GM21717 (cell line): ENCODE measurements at regions not wholly inside any gene's neighbourhood (a gene's known extent, or its start where the extent isn't known, plus 50 kb on each side); places are given as distances from the start of the nearest gene placed in this dataset.

Source experiments
- ATAC-seq: cut with Tn5 transposase; IDR thresholded peaks from one replicate; pipeline ENCODE4 v1.9.1; 2021; ENCODE audit warnings: mild to moderate bottlenecking, moderate library complexity; ENCODE audit not compliant: unreplicated experiment

DNA sequence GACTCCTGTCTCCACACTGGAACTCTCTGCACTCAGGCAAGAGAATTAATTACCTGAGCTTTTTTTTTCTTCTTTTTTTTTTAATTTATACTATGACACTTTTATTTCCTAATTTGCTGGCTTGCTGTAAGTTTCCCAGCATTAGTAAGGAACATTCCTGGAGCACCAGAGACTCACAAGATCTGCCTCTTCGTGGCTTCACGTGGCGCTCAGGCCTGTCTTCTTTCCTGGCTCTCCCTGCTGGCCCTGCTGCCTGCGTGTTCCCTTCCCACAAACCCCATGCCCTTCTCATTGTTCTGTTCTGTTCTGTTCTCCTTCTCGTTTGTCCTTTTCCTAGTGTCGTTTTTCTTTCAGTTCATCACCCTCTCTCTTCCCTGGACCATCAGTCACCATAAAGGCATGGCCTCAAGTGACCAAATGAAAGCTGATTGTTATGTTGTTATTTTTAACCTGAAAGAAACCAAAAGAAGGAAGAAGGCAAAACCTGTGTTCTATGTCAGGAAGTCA lies 591.6 kb upstream of the PFKP start:
- ATAC-seq: no peak

DNA sequence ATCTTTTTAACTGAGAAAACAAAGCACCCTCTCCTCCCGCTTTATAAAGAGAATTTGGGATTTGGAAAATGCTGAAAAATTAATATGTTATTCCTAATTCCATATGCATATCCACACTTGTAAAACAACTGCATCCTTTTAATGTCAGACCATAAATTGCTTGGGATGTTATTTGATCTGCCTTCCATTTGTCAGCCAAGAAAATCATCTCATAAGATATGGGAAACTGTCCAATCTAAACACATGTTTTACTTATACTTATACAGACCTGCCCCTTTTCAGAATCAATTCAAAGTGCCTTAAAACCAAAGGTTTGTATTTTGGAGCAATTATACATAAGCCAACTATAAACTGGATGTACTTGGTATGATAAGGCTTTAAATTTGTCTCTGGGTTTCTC lies 595.5 kb upstream of the PFKP start:
- no peak for ATAC-seq

DNA sequence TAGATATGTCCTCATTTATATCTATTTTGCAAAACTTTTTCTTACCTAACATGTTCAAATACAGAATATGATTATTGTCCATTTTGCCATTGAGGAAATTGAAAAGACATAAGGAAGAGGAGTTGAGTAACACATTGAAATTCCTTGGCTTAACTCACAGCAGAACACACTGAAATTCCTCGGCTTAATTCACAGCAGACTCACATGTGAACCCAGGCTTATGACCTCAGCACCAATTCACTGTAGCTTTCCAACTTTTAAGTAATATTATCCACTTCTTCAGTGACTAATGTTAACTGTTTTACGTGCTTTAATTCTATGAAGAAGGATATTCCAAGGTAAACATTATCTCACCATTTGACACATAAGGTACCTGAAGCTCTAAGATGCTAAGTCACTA lies 597.5 kb upstream of the PFKP start:
- no peak for ATAC-seq

DNA sequence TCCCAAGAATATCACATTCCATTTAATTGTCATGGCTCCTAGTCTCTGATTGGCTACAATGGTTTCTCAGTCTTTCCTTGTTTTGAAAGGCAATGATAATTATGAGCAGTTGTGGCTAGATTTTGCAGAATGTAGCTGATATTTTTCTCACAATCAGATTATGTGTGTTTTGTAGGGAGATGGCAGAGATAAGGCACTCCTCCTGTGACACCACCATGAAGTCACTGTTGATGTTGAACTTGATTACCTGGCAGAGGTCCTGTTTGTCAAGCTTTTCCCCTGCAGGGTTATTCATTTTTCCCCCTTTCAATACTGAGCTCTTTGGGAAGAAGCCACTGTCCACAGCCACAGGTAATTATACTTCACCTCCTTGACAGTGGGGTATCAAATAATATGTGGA lies 602.9 kb upstream of the PFKP start:
- no peak for ATAC-seq

DNA sequence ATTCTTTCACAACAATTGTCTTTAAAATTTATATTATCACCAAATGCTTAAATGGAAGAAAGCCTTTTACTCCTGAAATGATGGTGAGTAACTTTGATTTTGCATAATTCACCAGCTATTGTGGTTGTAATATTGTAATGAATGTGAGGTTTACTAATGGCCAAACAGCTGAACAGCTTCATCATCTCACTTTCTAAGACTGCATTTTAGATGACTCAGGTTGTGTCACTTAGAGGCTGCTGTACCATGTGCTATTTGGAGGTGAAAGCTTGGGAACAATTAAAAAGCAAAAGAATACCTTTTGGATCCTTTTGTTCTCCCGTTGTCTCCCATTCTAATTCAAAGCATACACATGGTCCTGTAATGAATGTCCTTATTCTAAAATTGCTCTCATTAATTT lies 604.0 kb upstream of the PFKP start:
- no peak for ATAC-seq

DNA sequence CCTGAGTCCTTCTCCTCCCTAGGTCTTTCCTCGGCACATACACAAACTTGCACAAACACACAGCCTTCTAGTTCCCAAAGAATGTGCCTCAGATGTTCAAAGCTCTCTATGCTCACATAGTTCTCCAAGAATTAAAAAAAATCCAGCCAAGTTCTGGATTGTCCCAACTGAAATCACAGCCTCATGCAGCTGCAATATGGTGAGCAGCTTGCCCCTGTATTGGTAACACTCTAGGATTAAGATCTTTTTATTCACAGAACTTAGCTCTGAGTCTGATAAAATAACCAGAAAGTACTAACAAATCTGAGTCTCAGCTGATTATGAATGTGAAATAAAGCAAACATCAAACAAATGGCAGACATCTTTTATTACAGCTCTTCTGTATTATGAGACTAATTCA lies 604.8 kb upstream of the PFKP start:
- no peak for ATAC-seq

DNA sequence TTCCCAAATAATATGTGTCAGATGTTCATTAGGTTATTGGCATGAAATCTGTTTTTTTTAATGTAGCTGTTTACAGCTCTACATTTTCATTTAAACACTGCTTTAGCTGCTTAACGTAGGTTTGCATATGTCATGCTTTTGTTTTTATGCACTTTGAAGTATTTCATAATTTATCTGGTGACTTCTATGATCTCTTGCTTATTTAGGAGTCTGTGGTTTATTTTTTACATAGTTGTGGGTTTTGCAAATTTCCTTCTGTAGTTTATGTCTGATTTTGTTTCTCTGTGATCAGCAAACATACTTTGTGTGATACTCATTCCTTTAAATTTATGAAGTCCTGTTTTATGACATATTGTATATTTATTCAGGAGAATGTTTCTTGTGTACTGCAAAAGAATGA lies 606.5 kb upstream of the PFKP start:
- no peak for ATAC-seq

DNA sequence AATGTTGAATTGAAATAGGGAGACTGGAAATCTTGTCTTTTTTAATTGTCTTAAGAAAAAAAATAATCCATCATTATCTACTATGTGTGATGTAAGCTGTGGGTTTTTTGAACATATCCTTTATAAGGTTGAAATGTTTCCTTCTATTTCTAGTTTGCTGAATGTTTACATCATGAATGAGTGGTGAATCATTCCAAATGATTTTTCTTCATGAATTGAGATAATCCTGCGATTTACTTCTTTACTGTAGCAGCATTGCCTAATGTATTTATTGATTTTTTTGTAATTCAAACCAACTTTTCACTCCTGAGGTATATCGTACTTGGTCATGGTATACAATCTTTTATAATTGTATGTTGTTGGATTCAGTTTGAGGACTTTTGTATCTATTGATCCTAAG lies 607.6 kb upstream of the PFKP start:
- no peak for ATAC-seq

DNA sequence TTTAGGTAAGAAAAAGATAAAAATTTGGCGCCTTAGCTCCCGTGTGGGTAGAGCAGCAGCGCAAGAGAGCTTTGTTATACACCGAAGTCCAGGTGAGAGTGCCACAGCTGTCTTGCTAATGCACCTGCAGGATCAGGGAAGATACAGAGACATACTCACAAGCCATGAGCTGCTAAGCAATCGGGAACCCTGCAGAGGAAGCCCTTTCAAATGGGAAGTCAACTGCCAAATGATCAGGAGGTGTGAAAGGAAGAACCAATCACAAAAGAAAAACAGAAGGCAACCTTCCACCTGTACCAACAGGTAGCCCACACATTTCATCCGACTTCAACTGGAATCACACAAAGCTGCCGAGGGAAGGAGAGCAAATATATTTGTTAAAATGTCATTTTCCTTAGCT lies 610.5 kb upstream of the PFKP start:
- ATAC-seq: no peak

DNA sequence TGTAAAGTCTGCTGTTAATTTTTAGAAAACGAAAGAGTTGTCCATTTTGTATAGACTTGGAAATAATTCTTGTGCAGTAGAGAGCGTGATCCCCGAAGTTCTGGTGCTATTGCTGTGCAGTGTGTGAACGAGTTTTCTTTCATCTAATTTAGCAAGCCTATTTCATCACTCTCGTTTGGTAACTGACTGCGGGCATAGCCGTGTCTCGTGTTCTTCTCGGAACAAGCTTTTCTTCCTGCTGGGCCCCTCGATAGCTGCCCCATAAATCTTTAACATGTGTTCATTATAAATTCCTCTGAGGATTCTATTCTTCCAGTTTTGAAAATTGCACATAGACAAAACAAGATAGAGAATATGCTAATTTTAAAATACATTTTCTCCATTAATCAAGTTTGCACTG lies 622.0 kb upstream of the PFKP start:
- no peak for ATAC-seq

DNA sequence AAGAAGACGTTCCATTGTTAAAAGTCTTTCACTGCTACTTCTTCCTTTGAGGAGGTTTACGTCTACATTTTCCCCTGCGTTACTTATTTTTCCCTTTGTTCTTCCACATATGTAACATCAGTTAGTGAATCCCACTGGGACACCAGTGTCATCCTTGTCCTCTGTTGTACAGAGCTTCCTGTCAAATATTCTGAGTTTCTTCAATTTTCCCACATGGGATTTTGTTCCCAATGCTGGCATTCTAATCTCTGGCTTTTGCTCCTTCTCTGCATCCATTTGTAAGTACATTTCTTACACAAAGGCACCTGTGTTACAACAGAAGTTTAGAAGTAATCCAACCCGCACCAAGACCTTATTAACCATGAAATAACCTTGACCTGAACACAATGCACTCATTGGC lies 627.4 kb upstream of the PFKP start:
- no peak for ATAC-seq

DNA sequence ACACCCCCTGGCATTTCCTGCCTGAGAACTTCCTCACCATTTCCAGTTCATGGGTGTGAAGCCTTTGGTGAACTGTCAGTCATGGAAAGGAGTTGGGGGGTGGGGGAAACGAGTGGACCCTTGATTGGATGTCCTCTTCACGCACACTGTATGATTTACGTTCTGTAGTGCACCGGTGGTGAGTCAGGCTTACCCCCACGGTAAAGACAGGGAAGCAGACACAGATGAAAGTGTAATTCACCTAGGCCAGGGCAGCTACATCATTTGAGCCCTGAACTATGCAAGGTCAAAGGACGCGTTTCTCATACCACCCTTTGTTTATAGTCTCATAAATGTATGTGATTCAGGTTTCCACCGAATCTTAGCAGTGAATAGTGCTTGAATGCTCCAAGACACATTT lies 628.3 kb upstream of the PFKP start:
- ATAC-seq: no peak

DNA sequence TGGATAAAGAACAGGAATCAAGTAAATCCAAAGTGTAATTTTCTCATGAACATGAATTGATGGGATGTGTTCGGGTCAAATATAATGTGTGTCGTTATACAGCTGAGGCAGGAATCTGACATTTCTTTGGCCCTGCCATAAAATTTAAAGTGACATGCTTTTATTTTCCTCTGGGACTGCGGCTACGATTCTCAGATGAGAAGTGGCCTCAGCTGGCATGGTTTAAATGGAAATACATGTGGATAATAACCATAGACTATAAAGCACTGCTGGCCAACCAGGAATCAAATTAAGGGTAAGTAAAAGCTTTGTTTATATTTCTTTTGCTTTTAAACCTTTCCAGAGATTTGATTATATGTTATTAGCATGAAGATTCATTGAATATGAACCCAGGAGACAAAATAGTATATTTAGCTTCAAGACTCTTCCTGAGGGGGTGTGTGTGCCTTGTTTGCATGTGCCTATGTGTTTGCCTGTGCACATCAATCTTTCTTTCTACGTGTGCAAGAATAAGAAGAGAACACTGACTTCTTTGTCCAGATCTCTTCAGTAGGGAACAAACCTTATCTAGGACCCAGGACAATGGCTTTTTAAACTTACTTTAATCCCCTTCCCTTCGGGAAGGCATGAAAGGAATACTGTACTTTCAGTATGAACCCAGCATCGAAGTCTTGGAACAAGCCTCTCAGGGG lies 629.0 kb upstream of the PFKP start:
- ATAC-seq: no peak

DNA sequence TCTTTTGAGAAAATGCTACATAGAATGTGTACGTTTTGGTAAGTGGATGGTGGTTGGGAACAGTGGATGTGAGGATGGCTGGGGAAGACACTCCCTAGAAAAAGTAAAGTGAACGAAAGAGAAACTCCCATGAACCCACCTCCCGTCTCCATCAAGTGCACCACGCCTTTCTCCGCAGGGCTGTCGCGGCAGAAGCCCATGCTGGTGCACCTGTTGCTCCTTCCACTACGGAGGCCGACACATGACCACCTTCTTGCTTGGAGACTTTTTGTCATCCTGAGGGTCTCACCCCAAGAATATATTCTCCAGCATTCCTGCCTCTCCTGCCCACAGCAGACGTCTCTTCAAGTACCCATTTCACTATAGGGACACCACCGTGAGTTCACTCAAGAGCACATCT lies 630.4 kb upstream of the PFKP start:
- ATAC-seq: no peak

DNA sequence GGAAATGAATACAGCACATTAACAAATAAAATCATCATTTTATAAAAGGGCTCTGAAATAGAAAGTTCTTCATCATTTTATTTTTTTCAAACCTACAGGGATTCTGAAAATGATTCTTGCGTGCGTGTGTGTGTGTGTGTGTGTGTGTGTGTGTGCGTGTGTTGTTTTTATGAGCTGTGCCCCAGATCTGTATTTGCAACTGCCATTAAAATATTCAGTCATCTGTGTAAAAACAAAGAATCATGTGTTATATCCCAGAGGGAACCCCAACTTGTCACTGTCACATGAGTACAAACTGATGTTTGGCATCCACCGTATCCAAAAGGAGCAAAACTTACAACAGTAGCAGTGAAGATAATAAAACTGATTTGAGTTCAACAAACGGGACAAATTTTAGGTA lies 635.4 kb upstream of the PFKP start:
- ATAC-seq: no peak

DNA sequence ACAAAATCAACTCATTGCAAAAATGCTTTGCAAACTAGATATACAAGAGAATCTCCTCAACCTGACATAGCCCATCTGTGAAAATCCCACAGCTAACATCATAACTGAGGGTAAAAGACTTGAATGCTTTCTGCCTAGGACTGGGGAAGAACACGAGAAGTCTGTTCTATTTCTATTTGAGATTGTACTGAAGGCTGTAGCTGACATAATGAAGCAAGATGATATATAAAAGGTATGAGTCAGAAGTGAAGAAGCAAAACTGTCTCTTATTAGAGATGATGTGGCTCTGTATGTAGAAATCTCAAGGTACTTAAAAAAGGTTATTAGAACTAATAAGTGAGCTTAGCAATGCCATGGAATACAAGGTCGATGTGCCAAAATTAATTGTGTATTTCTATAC lies 639.9 kb upstream of the PFKP start:
- no peak for ATAC-seq

DNA sequence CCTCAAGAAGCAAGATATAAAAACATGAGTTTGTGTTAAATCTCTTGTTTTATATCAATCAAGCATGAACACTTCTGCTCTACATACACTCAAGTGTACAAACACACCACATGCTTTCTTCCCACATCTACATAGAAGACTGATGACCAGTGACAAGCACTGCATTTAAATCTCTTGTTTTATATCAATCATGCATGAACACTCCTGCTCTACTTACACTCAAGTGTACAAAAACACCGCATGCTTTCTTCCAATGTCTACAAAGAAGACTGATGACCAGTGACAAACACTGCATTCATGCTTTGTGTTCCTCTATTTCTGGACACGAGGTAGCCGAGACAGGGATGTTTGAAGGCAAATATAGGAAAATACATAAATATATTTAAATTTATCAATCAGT lies 642.0 kb upstream of the PFKP start:
- ATAC-seq: no peak

DNA sequence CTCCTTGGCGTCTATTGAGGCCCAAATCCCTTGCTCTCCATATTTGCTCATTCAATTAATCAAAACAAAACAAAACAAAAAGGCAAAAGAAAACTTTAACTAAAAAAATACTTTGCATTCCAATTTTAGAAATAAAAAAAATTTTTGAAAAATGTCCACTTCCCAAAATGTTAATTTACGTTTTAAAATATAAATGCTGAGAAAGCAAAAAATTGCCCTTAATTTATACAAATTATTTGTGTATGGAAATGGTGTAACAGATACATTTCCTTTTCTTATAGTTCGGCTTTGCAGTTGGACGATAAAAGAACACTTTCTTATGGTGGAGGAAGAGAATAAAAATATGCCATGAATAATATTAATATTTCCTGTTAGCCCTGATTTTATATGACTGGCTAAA lies 652.8 kb upstream of the PFKP start:
- no peak for ATAC-seq

DNA sequence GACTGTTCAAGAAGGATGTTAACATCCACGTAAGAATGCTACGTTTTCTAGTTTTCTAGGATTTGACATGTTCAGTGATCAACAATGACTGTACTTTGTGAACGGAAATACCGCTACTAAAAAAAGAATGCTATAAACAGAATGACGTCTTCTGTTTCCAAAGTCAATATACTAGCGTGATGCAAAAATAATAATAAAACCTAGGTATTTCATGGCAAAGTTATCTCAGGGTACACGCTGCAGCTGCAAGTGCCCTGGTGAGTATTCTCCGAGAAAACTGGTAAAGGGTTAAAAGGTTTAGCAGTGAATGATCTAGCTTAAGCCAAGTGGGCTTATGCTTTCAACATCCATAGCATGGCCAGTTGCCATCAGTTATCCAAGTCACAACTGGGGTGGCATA lies 653.3 kb upstream of the PFKP start:
- ATAC-seq: no peak

DNA sequence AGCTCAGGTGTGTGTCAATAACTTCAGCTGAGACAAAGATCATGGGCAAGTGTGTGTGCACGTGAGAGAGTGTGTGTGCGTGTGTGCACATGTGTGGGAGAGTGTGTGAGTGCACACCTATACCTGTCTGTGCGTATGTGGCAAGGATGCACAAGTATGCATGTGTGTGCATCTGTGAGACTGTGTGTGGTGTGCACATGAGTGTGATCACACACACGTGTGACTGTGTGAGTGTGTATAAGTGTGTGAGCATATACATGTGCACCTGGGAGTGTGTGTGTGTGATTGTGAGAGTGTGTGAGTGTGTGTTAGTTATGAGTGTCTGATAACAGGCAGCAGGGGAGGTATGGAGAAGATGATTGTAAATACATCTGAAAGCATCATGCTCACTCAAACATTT lies 657.3 kb upstream of the PFKP start:
- no peak for ATAC-seq

DNA sequence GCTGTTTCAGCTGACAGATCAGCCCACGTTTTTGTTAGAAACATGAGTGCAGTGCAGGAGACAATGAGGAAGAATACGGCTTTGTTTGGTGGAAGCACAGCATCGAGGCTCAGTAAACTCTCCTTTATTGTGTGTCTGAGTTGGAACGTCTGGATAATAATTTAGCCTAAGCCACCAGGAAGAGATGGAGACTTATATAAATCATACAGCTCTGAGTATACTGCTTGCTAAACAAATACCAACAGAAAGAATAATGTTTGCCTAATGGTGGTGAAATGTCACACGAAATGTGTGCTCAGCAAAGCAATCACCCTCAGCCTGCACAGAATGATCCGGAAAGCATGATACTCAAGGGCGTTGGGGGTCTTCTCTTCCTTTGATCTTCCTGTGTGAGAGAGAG lies 664.1 kb upstream of the ADARB2 start:
- no peak for ATAC-seq

DNA sequence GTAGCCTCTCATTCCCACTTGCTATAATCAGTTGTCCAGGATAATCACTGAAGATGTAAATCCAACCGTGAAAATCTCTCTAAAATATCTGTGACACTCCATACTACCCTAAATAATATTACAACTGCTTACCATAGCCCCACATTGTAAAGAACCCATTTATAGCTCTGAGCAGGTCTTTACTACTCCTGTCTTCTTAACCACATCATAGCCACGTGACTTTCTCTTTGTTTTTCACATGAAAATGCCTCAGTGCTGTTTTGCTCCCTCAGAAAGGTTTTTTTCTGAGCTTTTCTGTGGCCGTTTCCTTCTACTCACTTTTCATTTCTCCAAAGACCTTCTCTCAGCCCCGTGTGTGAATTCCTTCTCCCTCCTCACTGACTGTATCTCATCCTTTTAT lies 662.2 kb upstream of the ADARB2 start:
- ATAC-seq: no peak

DNA sequence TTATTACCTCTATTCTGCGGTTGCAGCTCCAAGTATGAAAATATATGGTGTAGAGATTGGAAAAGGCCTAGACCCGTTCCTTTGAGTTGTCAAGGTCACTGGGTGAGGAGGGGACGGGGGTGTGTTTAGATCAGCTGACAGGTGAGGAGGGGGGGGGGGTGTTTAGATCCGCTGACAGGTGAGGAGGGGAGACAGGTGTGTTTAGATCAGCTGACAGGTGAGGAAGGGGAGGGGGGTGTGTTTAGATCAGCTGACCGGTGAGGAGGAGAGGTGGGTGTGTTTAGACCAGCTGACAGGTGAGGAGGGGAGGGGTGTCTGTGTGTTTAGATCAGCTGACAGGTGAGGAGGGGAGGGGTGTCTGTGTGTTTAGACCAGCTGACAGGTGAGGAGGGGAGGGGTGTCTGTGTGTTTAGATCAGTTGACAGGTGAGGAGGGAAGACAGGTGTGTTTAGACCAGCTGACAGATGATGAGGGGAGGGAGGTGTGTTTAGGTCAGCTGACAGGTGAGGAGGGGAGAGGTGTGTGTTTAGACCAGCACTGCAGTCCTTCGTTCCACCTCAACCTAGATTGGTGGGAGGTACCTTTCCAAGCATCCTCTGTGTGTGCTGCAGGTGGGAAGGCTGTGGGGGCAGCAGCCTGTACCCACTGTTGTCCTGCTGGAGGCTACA lies 655.0 kb upstream of the ADARB2 start:
- no peak for ATAC-seq
